ENCODE measurements at regions not wholly inside any gene's neighbourhood (a gene's known extent, or its start where the extent isn't known, plus 50 kb on each side); places are given as distances from the start of the nearest gene placed in this dataset.
"Not testable (repeated sequence)": the region's sequence is repeated elsewhere in the genome, so short reads cannot be mapped to it uniquely, and the experiment has no call there.

- DNase-seq = no peak
Observed at GRCh38 chr6:170080169-170080827, 210.6 kb downstream of the DLL1 start.

- DNase-seq = no peak
Observed at GRCh38 chr6:170076466-170077165, 214.3 kb downstream of the DLL1 start.

DNA sequence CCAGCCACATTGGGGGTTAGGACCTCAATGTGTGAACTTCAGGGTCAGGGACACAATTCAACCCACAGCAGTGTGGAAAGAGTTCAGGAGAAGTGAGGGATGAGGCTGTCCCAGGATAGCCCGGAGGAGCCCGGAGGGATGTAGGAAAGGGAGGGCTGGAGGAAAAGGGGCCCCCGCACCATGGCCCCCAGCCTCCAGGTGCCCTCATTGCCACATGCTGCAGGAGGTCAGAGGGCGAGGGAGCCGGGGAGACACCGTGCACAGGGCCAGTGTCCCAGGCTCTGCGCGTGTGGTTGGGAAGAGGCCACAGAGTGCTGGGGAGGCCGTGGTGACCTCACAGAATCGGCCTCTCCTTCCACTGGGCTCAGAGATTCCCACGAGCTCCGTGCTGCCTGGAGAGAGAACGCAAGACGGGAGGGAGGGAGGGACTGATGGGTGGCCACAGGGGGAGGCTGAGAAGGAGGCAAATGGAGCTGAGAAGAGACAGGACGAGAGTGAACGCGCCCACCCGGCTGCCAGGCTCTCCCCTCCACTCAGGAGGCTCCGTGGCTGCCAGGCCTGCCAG is 215.1 kb downstream of the DLL1 start:
- no peak for DNase-seq

DNA sequence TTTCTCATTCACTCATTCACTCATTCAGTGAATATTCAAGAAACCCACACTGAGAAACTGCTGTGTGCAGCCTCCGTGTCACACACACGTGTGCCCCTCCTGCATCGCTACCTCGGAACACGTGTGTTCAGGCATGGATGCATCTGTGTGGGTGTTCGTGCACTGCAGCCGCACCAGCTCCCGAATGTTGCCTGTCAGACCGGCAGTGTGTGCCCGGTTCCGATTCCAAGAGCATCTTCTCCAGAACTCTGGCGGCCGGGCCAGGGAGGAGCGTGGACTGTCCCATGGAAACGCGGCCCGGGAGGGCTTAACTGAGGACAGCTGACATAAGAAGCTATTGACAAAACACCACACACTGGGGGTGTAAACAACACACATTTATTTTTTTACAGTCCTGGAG is 216.0 kb downstream of the DLL1 start:
- no peak for DNase-seq

DNA sequence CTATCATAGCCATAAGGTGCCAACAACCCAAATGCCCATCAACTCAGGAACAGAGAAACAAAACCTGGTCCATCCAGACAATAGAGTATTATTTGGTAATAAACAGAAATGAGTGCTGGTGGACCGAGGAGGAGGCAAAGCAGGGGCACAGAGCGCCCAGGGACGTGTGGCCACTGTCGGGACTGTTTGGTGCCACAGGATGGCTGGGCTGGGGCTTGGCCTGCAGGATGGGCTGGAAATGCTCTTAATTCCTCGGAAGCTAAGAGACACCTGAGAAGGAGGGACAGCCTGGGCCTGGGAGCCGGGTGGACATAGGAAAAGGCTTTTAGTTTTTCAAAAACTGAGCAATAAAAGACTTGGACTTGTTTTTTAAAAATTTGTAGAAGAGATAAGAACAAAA is 216.4 kb downstream of the DLL1 start:
- DNase-seq = no peak

DNA sequence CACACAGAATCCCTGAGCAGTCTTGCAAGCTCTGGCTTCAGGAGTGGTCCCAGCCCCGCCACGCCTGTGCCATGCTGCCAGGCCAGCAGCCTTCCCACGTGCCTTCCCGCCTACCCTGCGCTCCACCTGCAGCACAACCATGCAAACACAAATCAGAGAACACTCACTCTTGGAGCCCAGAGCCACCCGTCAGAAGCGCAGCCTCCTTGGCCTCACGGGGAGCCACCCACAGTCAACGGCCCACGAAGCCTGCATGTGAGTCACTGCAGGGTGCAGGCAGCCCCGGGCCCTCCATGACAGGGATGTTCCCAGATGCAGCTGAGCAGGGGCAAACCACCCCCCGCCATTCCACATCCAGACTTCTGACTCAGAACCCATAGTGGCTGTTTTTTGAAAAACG is 217.0 kb downstream of the DLL1 start:
- DNase-seq = no peak

- no peak for DNase-seq
Observed at GRCh38 chr6:170072246-170072645, 218.6 kb downstream of the DLL1 start.

GRCh38 chr6:170069611-170070010 is 221.3 kb downstream of the DLL1 start:
- DNase-seq = no peak

DNA sequence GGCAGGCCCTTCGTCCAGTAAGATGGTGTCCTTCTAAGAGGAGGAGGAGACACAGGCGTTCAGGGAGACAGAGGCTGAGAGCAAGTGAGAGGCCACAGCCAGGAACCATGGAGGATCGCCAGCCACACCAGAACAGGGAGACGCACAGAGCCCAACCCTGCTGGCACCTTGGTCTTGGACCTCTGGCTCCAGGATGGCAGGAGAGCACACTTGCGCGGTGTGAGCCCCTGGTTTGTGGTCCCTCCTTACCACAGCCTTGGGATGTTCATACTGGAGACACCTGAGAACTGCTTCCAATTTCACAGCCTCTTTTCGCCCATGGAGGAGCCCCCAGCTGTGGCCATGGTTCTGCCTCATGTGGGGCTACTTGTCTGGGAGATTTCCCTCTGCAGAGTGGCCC is 222.4 kb downstream of the DLL1 start:
- DNase-seq = no peak

DNA sequence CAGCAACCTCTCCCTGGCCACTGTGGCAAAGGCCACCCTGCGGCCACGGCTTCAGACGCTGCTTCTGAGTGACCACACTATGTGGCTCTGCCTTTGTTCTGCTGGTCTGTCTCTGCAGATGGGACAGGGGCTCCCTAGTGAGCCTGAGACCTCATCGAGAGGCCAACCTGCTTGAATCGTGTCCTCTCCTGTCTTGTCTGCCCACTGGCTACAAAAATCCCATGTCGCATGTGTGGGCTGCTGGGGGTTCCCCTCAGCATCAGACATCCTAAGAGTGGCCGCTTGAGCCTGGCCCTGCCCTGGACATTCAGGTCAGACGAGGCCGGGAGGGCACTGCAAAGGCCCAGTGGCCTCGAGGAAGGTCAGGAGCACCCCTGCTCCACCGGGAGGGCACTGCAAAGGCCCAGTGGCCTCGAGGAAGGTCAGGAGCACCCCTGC is 222.9 kb downstream of the DLL1 start:
- DNase-seq = no peak

- DNase-seq = no peak
Observed at GRCh38 chr6:170067181-170067641, 223.7 kb downstream of the DLL1 start.

DNA sequence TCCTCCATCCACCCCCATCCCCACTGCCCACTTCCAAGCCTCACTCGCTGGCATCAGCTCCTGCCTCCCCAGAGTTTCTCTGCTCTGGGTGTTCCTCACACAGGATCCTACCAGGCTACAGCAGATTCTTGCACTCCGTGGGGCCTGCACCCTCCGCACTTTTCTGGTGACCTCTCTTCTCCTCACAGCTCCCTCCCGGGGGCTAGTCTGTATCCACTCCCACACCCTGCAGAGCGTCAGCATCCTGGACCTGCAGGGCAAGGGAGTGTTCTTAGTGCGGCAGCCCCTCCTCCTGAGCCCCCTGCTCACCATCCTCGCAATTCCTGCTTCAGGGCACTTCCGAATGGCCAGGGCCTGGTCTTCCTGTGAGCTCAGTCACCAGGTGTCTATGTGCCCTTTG is 224.2 kb downstream of the DLL1 start:
- DNase-seq = no peak

GRCh38 chr6:170063851-170064602 is 226.9 kb downstream of the DLL1 start:
- no peak for DNase-seq

DNA sequence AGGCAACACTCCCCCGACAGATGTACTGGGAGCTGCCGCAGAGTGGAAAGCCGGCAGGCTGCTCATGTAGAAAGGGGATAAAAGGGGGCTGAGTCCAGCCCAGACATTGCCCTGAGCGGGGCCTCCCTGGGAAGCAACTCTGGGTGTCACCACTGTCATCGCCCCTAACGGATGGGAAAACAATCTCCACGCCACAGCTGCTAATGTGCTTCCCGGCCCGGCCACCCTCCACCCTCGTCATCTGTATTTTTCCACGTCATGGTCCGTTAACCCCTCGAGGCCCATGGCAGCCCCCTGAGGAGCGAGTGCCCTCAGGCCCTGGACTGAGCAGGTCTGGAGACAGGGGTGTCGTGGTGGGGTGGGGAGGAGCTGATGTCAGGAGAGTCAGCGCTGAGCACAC is 227.4 kb downstream of the DLL1 start:
- no peak for DNase-seq

- no peak for DNase-seq
Observed at GRCh38 chr6:170062915-170063241, 228.0 kb downstream of the DLL1 start.

DNA sequence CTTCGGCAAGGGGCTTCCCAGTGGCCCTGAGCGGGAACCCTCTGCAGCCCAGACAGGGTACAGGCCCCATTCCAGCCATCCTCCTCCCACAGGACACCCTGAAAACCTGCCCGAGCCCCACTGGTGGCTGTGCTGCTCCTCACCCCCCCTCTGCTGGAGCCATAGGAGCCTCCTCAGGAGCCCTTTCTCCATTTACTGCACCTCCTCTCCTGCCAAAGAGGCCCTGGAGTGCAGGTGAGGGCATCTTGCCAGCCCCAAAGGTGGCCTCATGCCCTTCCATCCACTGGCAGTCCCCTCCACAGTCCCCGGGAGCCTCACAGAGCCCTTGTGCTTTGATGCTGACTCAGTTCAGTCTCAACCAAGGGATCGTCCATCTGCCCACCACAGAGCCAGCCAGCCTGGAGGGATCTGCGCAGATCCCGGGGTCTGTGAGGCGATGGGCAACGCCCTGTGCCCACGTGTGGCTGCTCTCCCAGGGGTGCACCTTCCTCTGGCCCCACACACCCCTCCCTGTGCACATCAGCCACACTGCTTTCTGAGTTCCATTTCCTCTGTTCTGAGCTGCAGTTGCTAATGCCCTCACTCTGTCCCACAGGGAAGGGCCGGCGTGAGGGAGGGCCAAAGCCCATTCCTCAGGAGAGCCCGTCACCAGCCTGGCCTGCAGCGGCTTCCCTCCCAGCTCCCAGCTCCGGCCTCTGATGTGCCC is 228.5 kb downstream of the DLL1 start:
- no peak for DNase-seq

- DNase-seq = no peak
Observed at GRCh38 chr6:170058878-170059485, 231.9 kb downstream of the DLL1 start.

GRCh38 chr6:170057961-170058877 is 232.7 kb downstream of the DLL1 start:
- no peak for DNase-seq

DNA sequence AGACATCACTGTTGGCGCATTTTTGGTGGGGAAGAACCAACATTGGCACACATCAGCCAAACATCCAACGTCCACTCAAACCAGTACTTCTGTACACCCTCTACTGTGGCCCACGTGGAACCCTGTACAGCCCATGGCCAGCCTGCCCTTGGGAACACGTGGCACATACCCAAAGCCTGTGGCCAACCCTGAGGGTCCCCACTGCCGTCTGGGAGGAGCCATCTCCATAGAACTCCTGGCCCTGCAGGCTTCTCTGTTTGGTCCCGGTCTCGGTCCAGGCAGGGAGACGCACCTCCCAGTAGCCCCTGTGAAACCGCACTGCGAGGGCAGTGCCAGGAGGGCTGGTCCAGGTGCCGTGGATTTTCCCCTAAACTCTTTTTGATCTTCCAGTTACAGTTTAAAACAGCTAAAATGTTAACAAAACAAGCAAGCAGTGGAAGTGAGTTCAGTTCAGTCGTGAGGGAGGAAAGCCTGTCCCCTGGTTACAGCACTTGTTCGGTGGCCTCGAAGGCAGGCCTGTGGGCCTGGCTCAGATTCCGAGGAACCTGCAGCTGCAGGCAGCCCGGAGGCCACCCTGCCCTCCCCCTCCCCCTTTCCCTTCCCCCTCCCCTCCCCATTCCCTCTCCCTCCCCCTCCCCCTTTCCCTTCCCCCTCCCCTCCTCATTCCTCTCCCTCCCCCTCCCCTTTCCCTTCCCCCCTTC is 233.7 kb downstream of the DLL1 start:
- DNase-seq = no peak

- no peak for DNase-seq
Observed at GRCh38 chr6:170056278-170056711, 234.6 kb downstream of the DLL1 start.

DNA sequence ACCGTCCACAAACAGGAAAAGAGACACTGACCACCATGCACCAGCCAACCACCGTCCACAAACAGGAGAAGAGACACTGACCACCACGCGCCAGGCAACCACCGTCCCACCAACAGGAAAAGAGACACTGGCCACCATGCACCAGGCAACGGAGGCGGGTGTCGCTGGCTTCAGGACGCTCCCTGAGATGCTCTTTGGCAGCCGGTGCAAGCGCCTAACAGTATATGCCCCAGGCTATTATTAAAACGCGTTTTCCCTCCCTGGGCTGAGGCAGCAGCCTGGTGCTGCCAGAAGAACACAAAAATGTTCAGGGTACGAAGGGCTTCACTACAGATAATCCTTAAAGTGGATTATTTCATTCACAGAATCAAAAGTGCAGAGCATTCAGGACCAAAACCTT is 235.1 kb downstream of the DLL1 start:
- not testable (repeated sequence) for DNase-seq
